ENCODE measurements at regions not wholly inside any gene's neighbourhood (a gene's known extent, or its start where the extent isn't known, plus 50 kb on each side); places are given as distances from the start of the nearest gene placed in this dataset.
"Not testable (repeated sequence)": the region's sequence is repeated elsewhere in the genome, so short reads cannot be mapped to it uniquely, and the experiment has no call there.

GRCh38 chr3:118144919-118145318 is 889.7 kb downstream of the IGSF11 start:
- DNase-seq: no peak

GRCh38 chr3:118146658-118147375 is 887.8 kb downstream of the IGSF11 start:
- no peak for DNase-seq

GRCh38 chr3:118151164-118151563 is 883.5 kb downstream of the IGSF11 start:
- DNase-seq: no peak

GRCh38 chr3:118162627-118163588 is 871.7 kb downstream of the IGSF11 start:
- DNase-seq: not testable (repeated sequence)

GRCh38 chr3:118165413-118165812 is 869.2 kb downstream of the IGSF11 start:
- DNase-seq: no peak

- DNase-seq: no peak
These were observed 867.1 kb downstream of the IGSF11 start for GRCh38 chr3:118167571-118167970.

GRCh38 chr3:118168175-118168574 is 866.5 kb downstream of the IGSF11 start:
- DNase-seq: no peak

GRCh38 chr3:118171236-118171852 is 863.3 kb downstream of the IGSF11 start:
- DNase-seq: no peak

GRCh38 chr3:118180853-118181252 is 853.8 kb downstream of the IGSF11 start:
- DNase-seq: no peak

- no peak for DNase-seq
These were observed 853.4 kb downstream of the IGSF11 start for GRCh38 chr3:118181274-118181673.

GRCh38 chr3:118186051-118186450 is 848.6 kb downstream of the IGSF11 start:
- no peak for DNase-seq

- no peak for DNase-seq
These were observed 847.4 kb downstream of the IGSF11 start for GRCh38 chr3:118187221-118187620.

GRCh38 chr3:118196183-118196582 is 838.5 kb downstream of the IGSF11 start:
- DNase-seq: no peak

GRCh38 chr3:118199044-118199443 is 835.6 kb downstream of the IGSF11 start:
- DNase-seq: no peak

GRCh38 chr3:118204052-118204656 is 830.5 kb downstream of the IGSF11 start:
- no peak for DNase-seq

- no peak for DNase-seq
These were observed 827.4 kb downstream of the IGSF11 start for GRCh38 chr3:118207271-118207670.

GRCh38 chr3:118208642-118209041 is 826.0 kb downstream of the IGSF11 start:
- no peak for DNase-seq

GRCh38 chr3:118213892-118214291 is 820.8 kb downstream of the IGSF11 start:
- no peak for DNase-seq

- no peak for DNase-seq
These were observed 808.4 kb downstream of the IGSF11 start for GRCh38 chr3:118226206-118226605.

- no peak for DNase-seq
These were observed 807.5 kb downstream of the IGSF11 start for GRCh38 chr3:118227191-118227590.

GRCh38 chr3:118228151-118228550 is 806.5 kb downstream of the IGSF11 start:
- DNase-seq: no peak

GRCh38 chr3:118229196-118229595 is 805.5 kb downstream of the IGSF11 start:
- DNase-seq: no peak

- no peak for DNase-seq
These were observed 803.1 kb downstream of the IGSF11 start for GRCh38 chr3:118231578-118231977.
